Lung (tissue), 11 donors: ENCODE measurements at regions not wholly inside any gene's neighbourhood (a gene's known extent, or its start where the extent isn't known, plus 50 kb on each side); places are given as distances from the start of the nearest gene placed in this dataset.

ENCODE experiments used
- ATAC-seq: fragments of 200-7000 bp; cut with Tn5 transposase; one replicate; pipeline ENCODE4 v1.9.1; 2020; ENCODE audit warnings: moderate number of reproducible peaks; ENCODE audit not compliant: insufficient read depth, low FRiP score
- DNase-seq, 3 donors: peaks; one replicate each; pipeline ENCODE4 v3.0.0-alpha.2; 2013 to 2017
- H3K27ac ChIP-seq, 2 donors: one replicate each; pipeline ENCODE4 v1.5.1; 2013; ENCODE audit warnings: mild to moderate bottlenecking in 2 of 2, moderate library complexity in 2 of 2, control low read depth in 1 of 2, inconsistent platforms in 1 of 2, low read depth in 1 of 2, low read length in 1 of 2
- H3K27me3 ChIP-seq, 3 donors: one replicate each; pipeline ENCODE4 v1.5.1; 2013; ENCODE audit warnings: low read length in 2 of 3; ENCODE audit not compliant: control insufficient read depth in 3 of 3, insufficient read depth in 3 of 3
- H3K36me3 ChIP-seq, 4 donors: one replicate each; pipeline ENCODE4 v1.5.1; 2013; ENCODE audit warnings: low read length in 4 of 4, mild to moderate bottlenecking in 1 of 4, moderate library complexity in 1 of 4; ENCODE audit not compliant: control insufficient read depth in 4 of 4, insufficient read depth in 4 of 4
- H3K4me1 ChIP-seq, 5 donors: one replicate each; pipeline ENCODE4 v1.5.1; 2013; ENCODE audit warnings: low read length in 5 of 5, mild to moderate bottlenecking in 2 of 5, moderate library complexity in 1 of 5; ENCODE audit not compliant: control insufficient read depth in 5 of 5, insufficient read depth in 5 of 5
- H3K4me3 ChIP-seq: one replicate; pipeline ENCODE4 v1.5.1; 2013; ENCODE audit warnings: mild to moderate bottlenecking, control low read depth, moderate library complexity
- H3K9ac ChIP-seq, 2 donors: one replicate each; pipeline ENCODE4 v1.5.1; 2013; ENCODE audit warnings: low read length in 2 of 2, control low read depth in 1 of 2; ENCODE audit not compliant: insufficient read depth in 1 of 2
- H3K9me3 ChIP-seq, 4 donors: one replicate each; pipeline ENCODE4 v1.5.1; 2013; ENCODE audit warnings: low read length in 3 of 4, mild to moderate bottlenecking in 1 of 4, moderate library complexity in 1 of 4; ENCODE audit not compliant: control insufficient read depth in 4 of 4, insufficient read depth in 3 of 4
- WGBS, 2 donors: extraction: QIAGEN DNeasy Blood & Tissue Kit; methylation state at CpG; one replicate each; pipeline ENCODE4 v1.1.7; 2013; 5-methylcytosine and 5-hydroxymethylcytosine counted together
- TF ChIP-seq, protein P1 (sequence below): IDR thresholded peaks from 2 replicates; pipeline ENCODE4 v1.5.1; 2012; ENCODE audit warnings: mild to moderate bottlenecking; ENCODE audit errors: control extremely low read depth, extremely low read depth
- donor health status: control.
- donor health status: control.
- donor health status: Bipolar disorder and iron deficiency.
- donor health status: healthy.
- donor health status: DM: yes; HTN: yes; CAD: no.

DNA sequence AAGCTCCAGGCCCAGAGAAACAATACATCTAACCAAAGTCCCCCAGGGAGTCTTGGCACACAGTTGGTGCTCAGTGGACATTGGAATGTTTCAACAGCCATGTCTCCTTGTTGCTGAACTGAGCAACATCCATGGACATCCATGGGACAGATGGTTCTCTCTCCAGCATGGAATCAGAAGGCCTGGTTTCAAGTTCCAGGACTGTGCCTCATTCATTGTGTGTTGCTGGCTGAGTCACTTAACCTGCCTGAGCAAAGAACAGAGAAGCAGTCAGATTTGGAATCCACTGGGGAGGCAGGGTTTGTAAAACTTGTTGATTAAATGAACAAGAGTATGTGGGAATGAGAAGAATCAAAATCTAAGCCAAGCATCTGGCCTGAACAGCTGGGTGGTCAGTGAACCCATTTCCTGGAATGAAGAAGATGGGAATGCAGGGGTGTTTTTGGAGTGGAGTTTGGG, 147.9 kb downstream of the CHIC2 start:
- TF ChIP-seq, protein P1, sequence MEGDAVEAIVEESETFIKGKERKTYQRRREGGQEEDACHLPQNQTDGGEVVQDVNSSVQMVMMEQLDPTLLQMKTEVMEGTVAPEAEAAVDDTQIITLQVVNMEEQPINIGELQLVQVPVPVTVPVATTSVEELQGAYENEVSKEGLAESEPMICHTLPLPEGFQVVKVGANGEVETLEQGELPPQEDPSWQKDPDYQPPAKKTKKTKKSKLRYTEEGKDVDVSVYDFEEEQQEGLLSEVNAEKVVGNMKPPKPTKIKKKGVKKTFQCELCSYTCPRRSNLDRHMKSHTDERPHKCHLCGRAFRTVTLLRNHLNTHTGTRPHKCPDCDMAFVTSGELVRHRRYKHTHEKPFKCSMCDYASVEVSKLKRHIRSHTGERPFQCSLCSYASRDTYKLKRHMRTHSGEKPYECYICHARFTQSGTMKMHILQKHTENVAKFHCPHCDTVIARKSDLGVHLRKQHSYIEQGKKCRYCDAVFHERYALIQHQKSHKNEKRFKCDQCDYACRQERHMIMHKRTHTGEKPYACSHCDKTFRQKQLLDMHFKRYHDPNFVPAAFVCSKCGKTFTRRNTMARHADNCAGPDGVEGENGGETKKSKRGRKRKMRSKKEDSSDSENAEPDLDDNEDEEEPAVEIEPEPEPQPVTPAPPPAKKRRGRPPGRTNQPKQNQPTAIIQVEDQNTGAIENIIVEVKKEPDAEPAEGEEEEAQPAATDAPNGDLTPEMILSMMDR, result no peak
- ATAC-seq, result no peak

DNA sequence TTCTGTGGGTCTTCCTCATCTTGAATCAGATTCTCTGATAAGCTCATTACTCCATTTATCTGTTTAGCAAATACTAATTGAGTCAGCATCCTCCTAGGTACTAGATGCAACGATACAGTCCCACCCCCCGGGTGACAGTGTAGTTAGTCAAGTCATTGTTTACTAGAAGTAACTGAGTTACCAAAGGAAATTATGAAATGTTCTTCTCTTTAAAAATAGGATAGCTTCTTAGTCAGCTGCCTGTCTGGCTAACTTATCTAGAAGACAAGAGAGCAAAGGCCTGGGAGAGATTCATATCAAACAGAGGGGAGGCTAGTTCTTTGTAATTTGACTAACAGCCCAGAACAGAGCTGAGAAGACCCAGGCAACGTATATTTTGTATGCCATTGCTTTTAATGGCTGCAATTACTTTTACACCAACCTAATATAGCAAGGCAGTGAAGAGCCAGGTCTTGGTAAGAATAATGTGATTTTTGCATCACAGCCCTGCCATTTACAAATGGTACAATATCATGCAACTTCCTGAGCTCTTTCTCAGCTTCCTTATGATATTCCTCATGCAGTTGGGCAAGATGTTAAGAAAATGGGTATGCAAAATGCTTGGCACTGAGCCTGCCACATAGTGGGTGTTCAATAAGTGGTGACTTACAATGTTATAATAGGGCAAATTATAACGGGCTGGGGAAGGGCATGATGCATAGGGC, 149.9 kb downstream of the CHIC2 start:
- Histone ChIP-seq H3K27me3 (peaks cover 0 to 9% (median 0%) of the 10 kb centered on the region in 3 donors), H3K9ac (no peak overlapping the region), H3K27ac (peak overlapping the region in 1 of 2 donors; percentile 57), H3K36me3 (no peaks in the 10 kb centered on the region), H3K4me1 (peaks cover 0 to 3% (median 0%) of the 10 kb centered on the region in 5 donors), H3K4me3 (no peak overlapping the region), H3K9me3 (peaks cover 0 to 5% (median 0%) of the 10 kb centered on the region in 4 donors)
- TF ChIP-seq, protein P1, result no peak
- ATAC-seq, result peak; percentile 57
- 23 to 47% methylated on average over 4 of the region's 4 CpGs for WGBS, 2 donors
- no peak for DNase-seq

More for the DNA sequence above, 147.9 kb downstream of the CHIC2 start:
- Histone ChIP-seq H3K9me3 (peaks cover 0 to 5% (median 0%) of the 10 kb centered on the region in 4 donors), H3K36me3 (no peaks in the 10 kb centered on the region), H3K27ac (no peak overlapping the region), H3K4me3 (no peak overlapping the region), H3K27me3 (peaks cover 0 to 9% (median 0%) of the 10 kb centered on the region in 3 donors), H3K4me1 (peaks cover 0 to 4% (median 0%) of the 10 kb centered on the region in 5 donors), H3K9ac (no peak overlapping the region)
- no peak for DNase-seq

DNA sequence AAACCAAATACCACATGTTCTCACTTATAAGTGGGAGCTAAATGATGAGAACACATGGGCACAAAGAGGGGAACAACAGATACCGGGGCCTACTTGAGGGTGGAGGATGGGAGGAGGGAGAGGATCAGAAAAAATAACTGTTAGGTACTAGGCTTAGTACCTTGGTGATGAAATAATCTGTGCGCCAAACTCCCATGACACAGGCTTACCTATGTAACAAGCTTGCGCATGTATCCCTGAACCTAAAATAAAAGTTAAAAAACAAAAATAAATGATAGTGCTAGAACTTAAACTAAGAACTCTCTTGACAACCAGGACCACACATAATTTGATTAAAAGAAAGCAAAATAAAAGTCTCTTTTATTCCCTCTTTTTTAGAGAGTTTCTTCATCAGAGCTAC, 150.6 kb downstream of the CHIC2 start:
- TF ChIP-seq, protein P1, result no peak
- Histone ChIP-seq H3K27ac (no peak overlapping the region), H3K9ac (no peak overlapping the region), H3K4me1 (peaks cover 0 to 10% (median 3%) of the 10 kb centered on the region in 5 donors), H3K36me3 (no peaks in the 10 kb centered on the region), H3K27me3 (peaks cover 0 to 9% (median 0%) of the 10 kb centered on the region in 3 donors), H3K9me3 (peaks cover 0 to 5% (median 0%) of the 10 kb centered on the region in 4 donors), H3K4me3 (no peak overlapping the region)
- no peak for ATAC-seq
- no peak for DNase-seq
- 92 to 96% methylated on average over 3 of the region's 3 CpGs for WGBS, 2 donors
